Ishikawa (cell line): ENCODE measurements at regions not wholly inside any gene's neighbourhood (a gene's known extent, or its start where the extent isn't known, plus 50 kb on each side); places are given as distances from the start of the nearest gene placed in this dataset.

ENCODE experiments used
- EGR1 ChIP-seq: IDR thresholded peaks from 2 replicates; pipeline ENCODE4 v1.6.1; 2012
- EP300 ChIP-seq: IDR thresholded peaks from 2 replicates; pipeline ENCODE4 v1.6.1; 2012; ENCODE audit warnings: borderline replicate concordance
- FOXM1 ChIP-seq: IDR thresholded peaks from 2 replicates; pipeline ENCODE4 v1.6.1; 2012; ENCODE audit warnings: low read depth, borderline replicate concordance
- NFIC ChIP-seq: IDR thresholded peaks from 2 replicates; pipeline ENCODE4 v1.6.1; 2012
- RAD21 ChIP-seq: IDR thresholded peaks from 2 replicates; pipeline ENCODE4 v1.6.1; 2012; ENCODE audit warnings: low read depth
- TAF1 ChIP-seq: IDR thresholded peaks from 2 replicates; pipeline ENCODE4 v1.6.1; 2012; ENCODE audit warnings: low read depth, mild to moderate bottlenecking
- TCF12 ChIP-seq: IDR thresholded peaks from 2 replicates; pipeline ENCODE4 v1.6.1; 2012; ENCODE audit warnings: low read depth
- TEAD4 ChIP-seq: IDR thresholded peaks from 2 replicates; pipeline ENCODE4 v1.6.1; 2012
- YY1 ChIP-seq: IDR thresholded peaks from 2 replicates; pipeline ENCODE4 v1.6.1; 2012; ENCODE audit warnings: low read depth
- TF ChIP-seq, protein P1 (sequence below): IDR thresholded peaks from 2 replicates; pipeline ENCODE4 v1.6.1; 2012; ENCODE audit warnings: low read depth, mild to moderate bottlenecking
- TF ChIP-seq, protein P2 (sequence below): IDR thresholded peaks from 2 replicates; pipeline ENCODE4 v1.6.1; 2012
- TF ChIP-seq, protein P3 (sequence below): IDR thresholded peaks from 2 replicates; pipeline ENCODE4 v1.6.1; 2012

DNA sequence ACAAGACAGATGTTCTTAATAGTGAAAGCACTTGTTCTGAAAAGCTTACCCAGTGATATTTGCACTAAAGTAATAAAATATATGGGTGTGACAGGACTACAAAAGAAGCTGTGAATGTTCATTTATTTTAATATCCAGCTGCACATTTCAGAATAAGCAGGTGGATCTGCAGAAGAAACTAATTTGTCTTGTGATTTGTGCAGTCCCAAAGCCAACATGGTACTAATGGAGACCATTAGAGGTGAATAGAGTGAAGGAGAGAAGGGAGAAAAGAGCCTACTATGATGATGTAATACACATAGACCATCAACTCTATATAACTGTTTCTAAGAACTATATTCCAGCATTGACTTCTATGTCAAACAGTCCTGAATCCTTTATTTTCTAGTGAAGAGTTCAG is 362.8 kb downstream of the ISL1 start:
- TF ChIP-seq, protein P1, sequence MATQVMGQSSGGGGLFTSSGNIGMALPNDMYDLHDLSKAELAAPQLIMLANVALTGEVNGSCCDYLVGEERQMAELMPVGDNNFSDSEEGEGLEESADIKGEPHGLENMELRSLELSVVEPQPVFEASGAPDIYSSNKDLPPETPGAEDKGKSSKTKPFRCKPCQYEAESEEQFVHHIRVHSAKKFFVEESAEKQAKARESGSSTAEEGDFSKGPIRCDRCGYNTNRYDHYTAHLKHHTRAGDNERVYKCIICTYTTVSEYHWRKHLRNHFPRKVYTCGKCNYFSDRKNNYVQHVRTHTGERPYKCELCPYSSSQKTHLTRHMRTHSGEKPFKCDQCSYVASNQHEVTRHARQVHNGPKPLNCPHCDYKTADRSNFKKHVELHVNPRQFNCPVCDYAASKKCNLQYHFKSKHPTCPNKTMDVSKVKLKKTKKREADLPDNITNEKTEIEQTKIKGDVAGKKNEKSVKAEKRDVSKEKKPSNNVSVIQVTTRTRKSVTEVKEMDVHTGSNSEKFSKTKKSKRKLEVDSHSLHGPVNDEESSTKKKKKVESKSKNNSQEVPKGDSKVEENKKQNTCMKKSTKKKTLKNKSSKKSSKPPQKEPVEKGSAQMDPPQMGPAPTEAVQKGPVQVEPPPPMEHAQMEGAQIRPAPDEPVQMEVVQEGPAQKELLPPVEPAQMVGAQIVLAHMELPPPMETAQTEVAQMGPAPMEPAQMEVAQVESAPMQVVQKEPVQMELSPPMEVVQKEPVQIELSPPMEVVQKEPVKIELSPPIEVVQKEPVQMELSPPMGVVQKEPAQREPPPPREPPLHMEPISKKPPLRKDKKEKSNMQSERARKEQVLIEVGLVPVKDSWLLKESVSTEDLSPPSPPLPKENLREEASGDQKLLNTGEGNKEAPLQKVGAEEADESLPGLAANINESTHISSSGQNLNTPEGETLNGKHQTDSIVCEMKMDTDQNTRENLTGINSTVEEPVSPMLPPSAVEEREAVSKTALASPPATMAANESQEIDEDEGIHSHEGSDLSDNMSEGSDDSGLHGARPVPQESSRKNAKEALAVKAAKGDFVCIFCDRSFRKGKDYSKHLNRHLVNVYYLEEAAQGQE, result no peak
- TF ChIP-seq EP300 (no peak), EGR1 (no peak), RAD21 (no peak), TCF12 (no peak), FOXM1 (no peak), TEAD4 (no peak), YY1 (no peak), NFIC (no peak), TAF1 (no peak)
- TF ChIP-seq, protein P2, sequence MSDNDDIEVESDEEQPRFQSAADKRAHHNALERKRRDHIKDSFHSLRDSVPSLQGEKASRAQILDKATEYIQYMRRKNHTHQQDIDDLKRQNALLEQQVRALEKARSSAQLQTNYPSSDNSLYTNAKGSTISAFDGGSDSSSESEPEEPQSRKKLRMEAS, result no peak
- TF ChIP-seq, protein P3, sequence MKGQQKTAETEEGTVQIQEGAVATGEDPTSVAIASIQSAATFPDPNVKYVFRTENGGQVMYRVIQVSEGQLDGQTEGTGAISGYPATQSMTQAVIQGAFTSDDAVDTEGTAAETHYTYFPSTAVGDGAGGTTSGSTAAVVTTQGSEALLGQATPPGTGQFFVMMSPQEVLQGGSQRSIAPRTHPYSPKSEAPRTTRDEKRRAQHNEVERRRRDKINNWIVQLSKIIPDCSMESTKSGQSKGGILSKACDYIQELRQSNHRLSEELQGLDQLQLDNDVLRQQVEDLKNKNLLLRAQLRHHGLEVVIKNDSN, result no peak
